GF-D8 (cell line): ENCODE measurements at regions not wholly inside any gene's neighbourhood (a gene's known extent, or its start where the extent isn't known, plus 50 kb on each side); places are given as distances from the start of the nearest gene placed in this dataset.

Experiments used
- DNase-seq: peaks from one replicate; lab custom pipeline; 2025; lab: John Stamatoyannopoulos, UW

DNA sequence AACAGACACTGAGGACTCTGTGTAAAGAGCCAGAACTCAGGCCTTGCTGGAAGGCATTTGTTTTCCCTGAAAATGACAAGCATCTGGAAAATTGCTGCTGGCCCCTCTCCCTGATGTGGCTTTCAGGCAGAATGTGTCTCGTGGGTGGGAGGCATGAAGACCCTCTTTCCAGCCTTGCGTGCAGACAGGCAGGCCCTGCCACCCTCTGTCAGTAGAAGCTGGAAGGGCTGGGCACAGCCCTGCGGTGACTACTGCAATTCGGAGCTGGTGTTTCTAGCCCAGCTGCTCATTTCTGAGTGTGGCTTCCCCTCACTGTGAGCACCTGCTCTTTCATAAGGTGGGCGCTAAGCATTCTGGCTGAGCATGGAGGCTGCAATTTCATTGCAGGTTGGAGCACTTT is 349.9 kb downstream of the PTPRU start:
- DNase-seq, result no peak

DNA sequence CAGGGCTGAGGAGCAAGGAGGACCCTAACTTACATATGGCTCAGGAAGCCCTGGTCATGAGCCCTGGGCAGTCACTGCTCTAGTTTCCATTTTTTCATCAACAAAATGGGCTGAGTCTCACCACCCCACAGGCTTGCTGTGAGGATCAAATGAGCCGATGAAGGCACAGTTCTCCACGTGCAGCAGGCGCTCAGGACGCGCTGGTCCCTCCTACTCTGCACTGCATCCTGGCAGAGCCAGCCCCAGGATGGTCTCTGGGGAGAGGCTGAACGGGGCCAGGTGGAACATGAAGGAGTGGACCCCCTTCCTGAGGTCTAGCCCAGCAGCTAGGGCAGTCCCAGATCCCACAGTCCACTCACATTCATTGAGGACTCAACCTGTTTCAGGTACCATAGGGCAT is 349.3 kb downstream of the PTPRU start:
- DNase-seq, result no peak

DNA sequence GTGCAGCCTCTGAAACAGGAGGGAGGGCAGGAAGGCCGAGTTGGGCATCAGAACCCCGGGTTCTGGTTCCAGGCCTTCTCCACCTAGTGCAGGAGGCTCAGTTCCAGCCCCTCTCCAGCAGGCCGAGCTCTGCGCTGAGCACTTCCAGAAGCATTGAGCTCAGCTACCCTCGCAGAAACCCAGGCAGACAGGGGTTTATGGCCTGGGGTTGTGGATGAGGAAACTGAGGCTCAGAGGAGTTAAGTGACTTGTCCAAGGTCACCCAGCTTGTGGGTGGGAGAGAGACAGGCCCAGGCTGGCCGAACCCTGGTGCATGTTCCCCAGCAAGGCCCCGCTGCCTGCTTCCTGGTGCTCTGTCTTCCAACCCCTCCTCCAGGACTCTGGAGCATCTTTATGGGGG is 348.9 kb downstream of the PTPRU start:
- no peak for DNase-seq

DNA sequence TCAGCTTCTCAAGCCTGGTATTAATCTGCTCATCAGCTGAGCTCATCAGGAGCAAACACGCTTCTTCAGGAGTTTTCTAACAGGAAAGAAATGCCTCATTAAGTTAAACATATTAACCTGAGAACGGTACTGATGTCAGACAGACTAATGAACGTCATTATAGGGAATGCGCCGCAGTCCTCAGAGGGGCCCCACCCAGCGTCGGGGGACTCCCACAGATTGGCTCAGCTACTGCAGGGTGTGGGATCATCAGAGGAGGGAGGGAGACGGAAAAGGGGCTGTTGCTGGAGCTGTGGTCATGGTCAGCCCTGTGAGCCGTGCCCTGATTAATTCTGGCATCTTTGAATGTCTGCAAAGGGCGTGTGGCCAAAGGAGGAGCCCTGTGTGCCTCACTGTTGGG is 348.5 kb downstream of the PTPRU start:
- DNase-seq, result no peak

DNA sequence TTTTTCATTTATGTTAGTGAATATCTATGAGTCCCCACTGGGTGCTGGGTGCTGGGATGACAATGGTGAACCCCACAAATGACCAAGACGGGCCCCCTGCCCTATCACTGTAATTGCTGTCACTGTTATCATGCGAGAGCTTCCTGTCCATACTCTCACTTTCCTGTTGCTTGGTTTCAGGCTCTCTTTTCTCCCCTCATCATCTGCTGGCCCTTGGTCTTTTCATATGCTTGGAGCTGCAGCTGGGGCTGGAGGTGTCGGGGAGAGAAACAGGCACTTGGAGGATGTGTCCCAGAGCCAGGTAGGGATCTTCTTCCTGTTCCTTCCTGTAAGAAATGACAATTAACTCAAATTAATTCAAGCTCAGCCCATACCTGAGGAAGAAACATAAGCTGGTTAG is 348.0 kb downstream of the PTPRU start:
- no peak for DNase-seq

DNA sequence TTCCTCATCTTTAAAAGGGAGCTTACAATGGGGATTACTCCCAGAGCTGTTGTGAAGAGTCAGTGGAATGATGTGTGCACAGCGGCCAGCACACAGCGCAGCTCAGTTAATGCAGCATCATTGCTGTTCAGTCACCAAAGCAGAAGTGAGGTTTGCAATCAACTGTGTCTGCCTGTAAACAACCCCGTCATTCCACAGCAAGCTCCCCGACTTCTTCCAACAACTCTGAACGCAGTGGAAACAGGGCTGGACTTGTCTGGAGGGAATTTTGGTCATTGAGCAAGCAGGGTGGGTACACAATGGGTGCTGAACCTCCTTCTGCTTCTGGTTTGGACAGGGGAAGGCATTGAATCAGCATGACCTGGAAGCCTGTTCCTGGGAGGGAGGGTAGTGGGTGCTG is 347.4 kb downstream of the PTPRU start:
- no peak for DNase-seq

DNA sequence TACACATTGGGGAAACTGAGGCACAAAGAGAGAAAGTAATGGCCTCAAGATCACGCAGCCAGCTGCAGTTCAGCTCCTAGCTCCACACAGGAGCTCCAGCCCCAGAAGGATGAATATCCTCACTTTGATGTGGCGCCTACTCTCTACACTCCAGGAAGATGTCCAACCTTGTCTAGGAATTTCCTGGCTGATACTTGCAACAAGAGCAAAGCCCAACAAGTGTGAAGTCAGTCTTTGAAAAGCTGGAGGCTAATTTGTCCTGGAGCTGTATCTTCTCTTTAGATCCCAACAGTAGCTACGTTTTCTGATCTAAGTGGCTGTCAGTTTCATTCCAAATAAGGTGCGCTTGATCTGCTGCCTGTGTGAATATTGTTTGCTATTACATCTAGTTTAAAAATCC is 344.9 kb downstream of the PTPRU start:
- DNase-seq, result no peak

DNA sequence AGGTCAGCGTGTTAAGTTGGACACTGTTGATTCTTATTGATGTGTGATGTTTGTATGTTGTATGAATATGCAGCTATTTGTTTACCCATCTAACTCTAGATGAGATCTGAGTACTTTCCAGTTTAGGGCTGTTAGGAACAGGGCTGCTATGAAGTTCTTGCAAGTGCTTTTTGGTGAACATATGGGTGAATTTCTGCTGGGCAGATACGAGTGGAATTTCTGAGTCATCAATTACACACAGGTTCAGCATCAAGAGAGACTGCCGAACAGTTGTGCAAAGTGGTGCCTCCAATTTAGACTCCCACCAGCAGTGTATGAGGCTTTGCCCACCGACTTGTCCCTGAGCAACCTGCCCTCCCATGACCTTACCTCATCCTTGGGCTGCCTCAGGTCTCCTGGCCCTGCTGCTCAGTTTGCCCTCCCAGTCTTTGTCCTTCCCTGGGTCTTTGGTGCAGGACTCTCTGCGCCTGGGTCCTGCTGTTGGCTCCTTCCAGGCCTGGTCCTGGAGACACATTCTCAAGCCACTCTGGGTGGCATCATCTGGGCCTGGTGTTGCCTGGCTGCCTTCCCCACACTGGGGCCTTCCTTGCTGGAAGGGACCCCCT is 343.6 kb downstream of the PTPRU start:
- DNase-seq, result no peak

DNA sequence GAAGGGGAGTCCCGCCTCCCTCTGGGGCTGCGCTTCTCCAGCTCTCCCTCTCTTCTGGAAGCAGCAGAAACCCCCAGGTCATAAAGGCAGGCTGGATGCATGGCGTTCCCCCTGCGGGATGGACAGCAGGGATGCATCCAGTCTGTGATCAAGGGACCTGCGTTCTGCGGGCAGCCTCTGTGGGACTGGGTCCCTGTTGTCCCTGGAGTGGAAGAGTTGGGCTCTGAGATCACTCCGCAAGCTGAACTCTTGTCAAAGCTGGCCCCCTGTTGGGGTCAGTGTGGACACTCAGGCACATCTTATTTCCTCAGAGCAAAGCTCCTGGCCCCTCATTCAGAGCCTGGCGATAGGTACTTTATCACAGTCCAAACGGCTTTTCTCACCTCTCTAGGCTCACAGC is 341.2 kb downstream of the PTPRU start:
- no peak for DNase-seq

DNA sequence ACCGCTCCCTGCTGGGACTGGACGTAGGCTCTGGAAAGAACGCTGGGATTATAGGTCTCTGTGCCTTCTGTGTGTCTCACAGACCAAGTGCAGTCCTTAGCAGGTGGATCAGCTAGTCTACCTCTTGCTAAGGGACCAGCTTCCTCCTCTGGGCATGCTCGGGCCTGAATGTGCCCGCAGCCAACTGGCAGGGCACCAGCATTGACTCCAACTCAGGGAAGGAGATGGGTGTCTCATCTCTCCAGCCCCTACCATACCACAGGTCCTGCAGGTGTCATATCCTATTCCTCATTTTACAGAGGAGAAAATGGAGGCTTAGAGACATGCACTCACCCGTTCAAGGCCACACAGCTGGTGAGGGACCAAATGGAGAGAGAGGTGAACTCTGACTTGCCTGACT is 340.2 kb downstream of the PTPRU start:
- no peak for DNase-seq

DNA sequence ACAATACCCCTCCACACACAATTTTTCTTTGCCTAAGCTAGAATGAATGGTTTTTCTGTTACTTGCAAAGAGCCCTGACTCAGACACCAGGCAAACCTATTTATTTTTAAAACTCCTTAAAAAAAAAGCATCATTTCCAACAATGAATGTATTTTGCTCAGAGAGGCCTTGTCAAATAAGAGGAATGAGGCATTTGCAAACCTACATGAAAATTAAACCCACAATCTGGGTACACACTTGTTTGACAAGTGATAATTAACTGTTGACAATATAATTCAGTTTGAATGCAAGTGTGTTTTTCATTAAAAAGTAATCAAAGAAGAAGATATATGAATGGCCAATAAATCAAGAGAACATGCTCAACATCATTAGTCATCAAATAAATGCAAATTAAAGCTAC is 339.5 kb downstream of the PTPRU start:
- DNase-seq, result no peak

DNA sequence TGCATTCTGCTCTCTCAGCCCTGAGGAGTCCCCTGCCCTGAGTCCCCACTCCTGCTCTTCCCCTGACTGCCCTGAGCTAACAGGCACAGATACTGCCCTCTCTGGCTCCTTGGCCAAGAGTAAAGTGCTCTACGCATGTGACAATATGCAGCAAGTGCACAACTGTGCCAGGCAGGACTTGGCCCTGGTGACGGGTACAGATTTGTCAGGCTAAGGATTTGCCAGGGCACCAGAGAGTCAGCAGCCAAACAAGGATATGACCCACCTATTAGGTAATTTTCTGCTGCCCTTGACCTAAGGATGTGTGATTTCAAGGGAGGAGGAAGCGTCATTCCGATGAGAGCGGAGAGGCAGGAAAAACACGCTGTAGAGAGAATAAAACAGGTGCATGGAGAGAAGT is 339.0 kb downstream of the PTPRU start:
- no peak for DNase-seq

DNA sequence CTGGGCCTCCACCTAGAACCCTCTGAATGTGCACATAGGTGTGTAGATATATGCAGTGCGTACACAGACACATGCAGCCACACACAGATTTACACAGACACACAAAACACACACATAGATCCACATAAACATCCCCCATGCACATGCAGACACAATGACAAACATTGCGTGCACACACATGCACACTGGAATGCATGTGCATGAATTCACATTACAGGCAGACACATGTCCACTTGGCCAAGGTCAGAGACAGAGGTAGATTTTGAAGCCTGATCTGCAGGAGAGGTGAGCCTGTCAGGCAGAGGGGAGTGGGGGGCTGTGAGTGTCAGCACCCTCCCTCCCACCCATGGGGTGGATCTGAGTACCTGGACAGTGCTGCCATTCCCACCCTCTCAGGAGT is 338.5 kb downstream of the PTPRU start:
- DNase-seq, result no peak

DNA sequence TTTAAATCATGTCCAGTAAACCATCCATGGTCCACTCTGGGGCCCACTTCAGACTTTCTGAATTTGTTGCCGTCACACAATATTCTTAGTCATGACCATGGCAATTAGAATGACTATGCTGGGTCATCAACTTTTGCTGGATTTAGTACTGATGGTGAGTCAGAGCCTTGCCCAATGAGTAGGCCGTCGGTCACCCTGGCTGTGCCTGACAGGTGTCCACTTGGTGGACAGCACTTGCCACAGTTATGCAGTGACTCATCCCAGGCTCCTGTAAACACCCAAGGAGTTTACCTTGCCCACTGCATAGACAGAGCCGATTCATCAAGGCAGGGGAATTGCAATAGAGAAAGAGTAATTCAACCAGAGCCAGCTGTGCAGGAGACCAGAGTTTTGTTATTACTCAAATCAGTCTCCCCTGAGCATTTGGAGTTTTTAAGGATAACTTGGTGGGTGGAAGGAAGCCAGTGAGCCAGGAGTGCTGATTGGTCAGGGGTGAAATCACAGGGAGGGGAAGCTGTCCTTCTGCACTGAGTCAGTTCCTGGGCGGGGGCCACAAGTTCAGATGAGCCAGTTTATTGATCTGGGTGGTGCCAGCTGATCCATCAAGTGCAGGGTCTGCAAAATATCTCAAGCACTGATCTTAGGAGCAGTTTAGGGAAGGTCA is 333.8 kb downstream of the PTPRU start:
- DNase-seq, result no peak

DNA sequence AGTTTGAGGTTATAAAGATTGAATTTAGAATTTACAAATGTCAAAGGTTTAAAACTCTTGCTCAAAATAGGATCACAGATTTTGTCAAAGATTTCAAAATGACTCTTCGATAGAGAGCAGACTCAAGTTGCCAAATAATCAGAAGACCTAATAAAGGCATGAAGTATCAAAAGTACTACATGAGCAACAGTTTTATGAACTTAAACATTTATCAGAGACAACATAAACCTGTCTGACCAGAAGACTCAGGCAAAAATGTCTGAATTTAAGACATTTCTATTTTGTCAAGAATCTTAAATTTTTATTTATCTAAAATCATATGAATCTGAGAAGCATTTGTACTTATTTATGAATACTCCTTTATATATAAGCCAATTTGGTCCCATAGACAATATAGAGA is 330.9 kb downstream of the PTPRU start:
- no peak for DNase-seq

DNA sequence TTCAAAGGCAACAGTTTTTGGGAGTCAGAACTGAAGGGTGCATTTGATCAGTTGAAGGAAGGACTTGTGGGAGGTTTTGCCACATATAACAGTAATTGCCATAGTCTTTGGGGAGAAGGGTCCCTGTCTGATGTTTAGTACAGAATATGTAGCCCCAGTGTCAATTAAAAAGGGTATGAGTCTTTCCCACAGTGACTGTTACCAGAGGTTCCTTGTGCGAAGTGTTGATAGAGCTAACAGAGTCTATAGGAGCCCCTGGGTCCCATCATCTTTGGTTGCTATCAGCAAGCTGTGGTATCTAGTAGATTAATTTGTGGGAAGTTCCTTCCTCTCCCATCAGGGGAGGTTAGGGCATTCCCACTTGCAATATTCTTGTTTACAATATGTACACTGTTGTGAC is 329.2 kb downstream of the PTPRU start:
- no peak for DNase-seq

DNA sequence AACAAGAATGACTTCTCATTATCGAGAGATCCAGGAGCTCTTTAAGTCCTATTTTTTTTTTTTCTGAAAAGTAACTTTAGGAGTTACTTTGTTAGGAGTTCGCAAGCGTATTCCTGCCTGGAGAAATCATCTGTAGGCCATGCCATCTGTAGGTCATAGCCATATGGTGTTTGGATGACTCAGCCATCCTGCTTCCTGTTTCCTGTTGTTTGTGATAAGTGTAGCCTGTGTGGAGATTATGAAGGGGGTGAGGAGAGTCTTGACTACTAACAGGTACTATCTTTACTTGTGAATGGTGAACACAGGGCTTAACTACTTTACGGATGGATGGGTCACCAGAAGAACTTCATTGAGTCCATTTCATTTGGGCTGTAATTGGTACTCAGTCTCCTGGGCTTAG is 327.2 kb downstream of the PTPRU start:
- no peak for DNase-seq

DNA sequence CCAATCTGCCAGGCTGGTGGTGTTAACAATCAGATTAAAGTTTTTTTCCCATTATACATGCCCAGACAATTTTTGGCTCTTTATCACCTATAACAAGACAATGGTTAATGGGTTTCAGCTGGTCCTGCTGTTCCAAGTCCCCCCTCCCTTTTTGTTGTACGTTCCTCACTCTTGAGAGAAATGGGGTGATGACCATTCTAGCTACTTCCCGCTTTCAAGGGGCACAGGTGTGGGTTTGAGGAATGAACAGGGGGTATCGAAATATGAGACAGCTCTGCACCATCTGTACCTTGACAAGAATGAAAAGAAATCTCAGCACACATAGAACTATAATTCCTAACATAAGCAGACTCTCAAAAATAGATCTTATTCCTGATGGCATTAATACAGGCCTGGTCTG is 326.8 kb downstream of the PTPRU start:
- no peak for DNase-seq

DNA sequence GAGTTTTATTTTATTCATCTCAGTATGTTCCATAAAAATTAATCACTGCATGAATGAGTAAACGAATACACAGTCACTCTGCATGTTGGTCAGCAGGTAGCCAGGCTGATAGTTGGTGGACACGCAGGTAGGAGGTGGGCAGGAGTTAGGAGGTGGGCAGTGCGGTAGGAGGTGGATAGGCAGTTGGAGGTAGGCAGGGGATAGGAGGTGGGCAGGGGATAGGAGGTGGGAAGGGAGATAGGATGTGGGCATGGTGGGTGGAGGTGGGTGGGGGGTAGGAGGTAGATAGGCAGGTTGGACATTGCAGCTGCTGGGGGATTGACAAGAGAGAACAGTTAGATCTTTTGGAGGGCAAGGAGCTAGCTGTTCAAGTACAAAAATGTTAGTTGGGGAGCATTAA is 322.7 kb downstream of the PTPRU start:
- no peak for DNase-seq

DNA sequence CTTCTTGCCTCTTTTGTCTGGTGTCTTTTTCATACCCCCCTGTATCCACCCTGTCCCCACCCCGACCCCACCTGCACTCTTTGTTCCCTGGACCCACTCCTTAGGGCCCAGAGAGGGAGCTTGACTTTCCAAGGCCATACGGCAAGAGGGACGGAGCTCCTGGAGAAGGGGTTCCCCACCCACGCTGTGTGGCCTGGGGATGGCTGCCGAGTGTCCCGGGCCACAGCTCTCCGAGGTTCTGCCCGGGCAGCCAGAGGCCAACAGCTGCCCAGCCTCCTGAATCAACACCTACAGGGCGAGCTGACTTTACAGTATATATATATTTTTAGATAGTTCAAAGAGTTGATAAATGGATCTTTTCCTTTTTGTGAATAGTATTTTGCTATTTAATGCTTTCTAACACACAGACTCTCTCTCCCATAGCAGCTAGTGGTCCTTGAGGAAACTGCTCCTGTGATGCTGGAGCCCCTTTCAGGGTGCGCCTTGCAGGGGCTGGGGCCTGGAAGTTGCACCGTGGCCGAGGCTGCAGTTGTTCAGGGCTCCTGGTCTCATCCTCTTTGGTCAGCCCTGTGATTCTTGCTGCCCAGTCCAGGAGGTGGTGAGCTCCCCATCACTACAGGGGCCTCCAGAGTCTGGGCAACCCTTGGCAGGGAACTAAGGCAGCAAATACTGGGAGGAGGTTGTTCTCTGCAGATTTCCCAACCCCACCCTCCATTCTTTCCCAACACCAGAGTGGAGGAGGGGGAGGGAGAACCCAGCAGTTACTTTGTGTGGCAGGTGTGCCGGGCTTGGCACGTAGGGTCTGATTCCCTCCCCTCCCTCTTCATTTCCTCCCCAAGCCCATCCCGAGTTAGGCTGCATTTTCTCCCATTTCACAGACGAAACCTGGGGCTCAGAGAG is 321.6 kb downstream of the PTPRU start:
- no peak for DNase-seq

DNA sequence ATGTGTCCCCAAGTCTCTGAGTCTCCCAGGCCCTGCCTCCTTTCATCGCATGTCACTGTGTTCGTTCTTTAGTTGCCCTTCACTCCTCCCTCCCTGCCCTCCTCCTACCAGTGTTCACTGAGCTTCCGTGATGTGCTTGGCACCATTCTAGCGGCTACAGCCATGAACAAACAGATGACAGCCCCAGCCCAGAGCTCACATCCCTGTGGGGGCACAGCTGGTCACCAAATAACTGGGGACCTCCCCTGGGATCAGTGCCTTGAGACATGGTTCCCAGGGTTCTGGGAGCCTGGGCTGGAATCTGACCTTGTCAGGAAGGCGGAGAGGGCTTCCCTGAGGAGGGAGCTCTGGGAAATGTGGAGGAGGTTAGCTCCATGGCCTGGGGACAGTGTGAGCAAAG is 320.7 kb downstream of the PTPRU start:
- DNase-seq, result no peak

DNA sequence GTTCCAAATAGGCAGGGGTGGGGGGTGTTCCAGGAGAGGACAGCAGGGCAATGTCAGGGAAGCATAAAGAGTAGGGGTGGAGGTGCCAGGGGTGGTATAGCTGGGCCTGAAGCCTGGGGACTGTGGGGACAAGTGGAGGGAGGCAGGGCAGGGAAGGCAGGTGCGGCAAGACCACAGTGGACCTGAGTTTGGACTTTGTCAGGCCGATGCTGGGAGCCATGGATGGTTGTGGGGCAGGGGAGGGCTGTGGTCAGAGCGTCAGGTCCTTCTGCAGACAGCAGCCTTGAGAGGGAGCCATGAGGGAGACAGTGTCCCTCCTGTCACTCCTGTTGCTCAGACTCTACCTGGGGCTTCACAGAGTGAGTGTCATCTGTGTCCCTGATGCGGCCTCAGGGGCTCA is 320.3 kb downstream of the PTPRU start:
- DNase-seq, result no peak

DNA sequence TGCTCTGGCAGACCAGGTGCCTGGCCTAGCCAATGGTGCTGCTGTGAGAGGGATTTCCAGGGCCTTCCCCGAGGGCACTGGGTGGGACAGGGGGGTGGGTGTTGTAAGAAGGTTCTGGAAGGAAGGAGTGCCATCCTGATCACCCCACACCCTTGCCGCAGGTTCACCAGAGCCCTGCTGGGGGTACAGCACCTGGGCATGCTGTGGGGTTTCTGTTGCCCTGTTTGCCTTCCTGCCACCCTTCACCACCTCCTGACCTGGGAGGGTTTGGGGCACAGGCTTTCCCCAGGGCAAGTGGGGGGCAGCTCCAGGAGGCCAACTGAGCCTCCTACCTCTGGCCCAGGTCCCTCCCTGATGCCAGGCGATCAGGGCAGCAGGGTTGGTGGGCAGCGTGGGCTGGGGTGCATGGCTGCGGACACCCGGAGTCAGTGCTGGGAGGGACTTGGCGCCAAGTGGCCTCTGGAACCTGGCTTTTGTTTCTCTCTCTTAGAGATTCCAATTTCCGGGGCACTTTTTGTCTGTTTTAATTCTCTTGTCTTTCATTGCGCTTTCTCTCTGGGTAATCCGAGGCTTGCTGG is 318.8 kb downstream of the PTPRU start:
- DNase-seq, result no peak
